SU-DHL-6 (cell line): ENCODE measurements at regions not wholly inside any gene's neighbourhood (a gene's known extent, or its start where the extent isn't known, plus 50 kb on each side); places are given as distances from the start of the nearest gene placed in this dataset.

Experiments used
- H2AFZ ChIP-seq: fragments of 200-600 bp; sonication (generic); 2 replicates; pipeline ENCODE4 v1.6.1; 2014; ENCODE audit warnings: low read depth, mild to moderate bottlenecking, moderate library complexity, mixed read lengths, antibody characterized with exemption, low read length; ENCODE audit not compliant: severe bottlenecking
- H3F3A ChIP-seq: fragments of 200-600 bp; shearing (Covaris generic); 2 replicates; pipeline ENCODE4 v1.6.0; 2016; ENCODE audit warnings: antibody characterized with exemption, mild to moderate bottlenecking; ENCODE audit not compliant: insufficient read depth
- H3K27ac ChIP-seq: fragments of 200-600 bp; sonication (generic); 2 replicates; pipeline ENCODE4 v1.5.1; 2016; ENCODE audit warnings: low read depth, mild to moderate bottlenecking, low read length, moderate library complexity, mixed read lengths
- H3K27me3 ChIP-seq: fragments of 200-600 bp; sonication (generic), shearing (Covaris generic); 2 replicates; pipeline ENCODE4 v1.6.0; 2014; ENCODE audit warnings: mild to moderate bottlenecking, low read length
- H3K36me3 ChIP-seq: fragments of 200-600 bp; sonication (generic); 2 replicates; pipeline ENCODE4 v1.6.1; 2014; ENCODE audit warnings: mild to moderate bottlenecking, low read length, mixed read lengths
- H3K4me2 ChIP-seq: fragments of 300-600, 200-600 bp; shearing (Covaris generic), sonication (generic); 2 replicates; pipeline ENCODE4 v1.6.0; 2014; ENCODE audit warnings: low read length, low read depth, mild to moderate bottlenecking; ENCODE audit not compliant: poor library complexity, severe bottlenecking
- H3K4me3 ChIP-seq: fragments of 200-600 bp; sonication (generic); 2 replicates; pipeline ENCODE4 v1.5.1; 2014; ENCODE audit warnings: antibody characterized with exemption, low read length, mild to moderate bottlenecking, mixed read lengths; ENCODE audit not compliant: insufficient read depth, poor library complexity, severe bottlenecking
- H3K79me2 ChIP-seq: fragments of 200-600 bp; sonication (generic); 2 replicates; pipeline ENCODE4 v1.6.1; 2014; ENCODE audit warnings: mild to moderate bottlenecking, low read length, moderate library complexity; ENCODE audit not compliant: insufficient read depth
- H3K9ac ChIP-seq: fragments of 200-600 bp; sonication (generic); 2 replicates; pipeline ENCODE4 v1.7.0; 2014; ENCODE audit warnings: mild to moderate bottlenecking, low read length
- H3K9me2 ChIP-seq: fragments of 200-600 bp; sonication (generic); replicated peaks from 2 replicates; pipeline ENCODE4 v1.6.1; 2014; ENCODE audit warnings: low read length; ENCODE audit not compliant: insufficient read depth
- H3K9me3 ChIP-seq: fragments of 200-600 bp; sonication (generic); 2 replicates; pipeline ENCODE4 v1.6.1; 2014; ENCODE audit warnings: low read length, mixed read lengths; ENCODE audit not compliant: insufficient read depth
- H4K20me1 ChIP-seq: fragments of 200-600 bp; sonication (generic); 2 replicates; pipeline ENCODE4 v1.6.1; 2014; ENCODE audit warnings: low read depth, mild to moderate bottlenecking, antibody characterized with exemption, low read length, moderate library complexity, mixed read lengths
- CTCF ChIP-seq: fragments of 200-600 bp; sonication (generic); IDR thresholded peaks from one replicate; pipeline ENCODE4 v1.5.1; 2017; ENCODE audit warnings: antibody characterized with exemption, mild to moderate bottlenecking, low read length, moderate library complexity; ENCODE audit not compliant: insufficient read depth, poor library complexity, severe bottlenecking
- EZH2phosphoT487 ChIP-seq: fragments of 200-600 bp; sonication (generic), shearing (Covaris generic); conservative IDR thresholded peaks from 2 replicates; pipeline ENCODE4 v1.6.1; 2018; ENCODE audit warnings: mild to moderate bottlenecking, antibody characterized with exemption, low read length, moderate library complexity, mixed read lengths

DNA sequence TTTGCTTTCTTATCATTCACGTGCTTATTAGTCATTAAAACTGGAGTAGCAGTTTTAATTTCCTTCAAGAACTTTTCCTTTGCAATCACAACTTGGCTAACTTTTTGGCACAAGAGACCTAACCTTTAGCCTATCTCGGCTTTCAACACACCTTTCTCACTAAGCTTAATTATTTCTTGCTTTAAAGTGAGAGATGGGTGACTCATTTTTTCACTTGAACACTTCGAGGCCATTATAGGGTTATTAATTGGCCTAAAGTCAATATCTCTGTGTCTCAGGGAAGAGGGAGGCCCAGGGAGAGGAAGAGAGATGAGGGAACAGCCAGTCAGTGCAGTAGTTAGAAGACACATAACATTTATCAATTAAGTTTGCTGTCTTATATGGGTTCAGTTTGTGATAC lies 289.8 kb downstream of the RBM43 start:
- no peak overlapping the region for H3K9ac ChIP-seq
- H3K4me2 ChIP-seq = no peak overlapping the region
- no peaks in the 10 kb centered on the region for H3K79me2 ChIP-seq
- no peak for TF ChIP-seq CTCF
- no peak for TF ChIP-seq EZH2phosphoT487
- H3K9me2 ChIP-seq = no peaks in the 10 kb centered on the region
- H2AFZ ChIP-seq = no peak overlapping the region
- H3F3A ChIP-seq = no peaks in the 10 kb centered on the region
- H3K27ac ChIP-seq = no peak overlapping the region
- no peaks in the 10 kb centered on the region for H4K20me1 ChIP-seq
- H3K9me3 ChIP-seq = no peaks in the 10 kb centered on the region
- H3K27me3 ChIP-seq = no peaks in the 10 kb centered on the region
- H3K4me3 ChIP-seq = no peak overlapping the region
- no peaks in the 10 kb centered on the region for H3K36me3 ChIP-seq

- TF ChIP-seq CTCF = no peak
- no peak for TF ChIP-seq EZH2phosphoT487
- H3K27ac ChIP-seq = no peak overlapping the region
- H3F3A ChIP-seq = no peaks in the 10 kb centered on the region
- no peak overlapping the region for H3K9ac ChIP-seq
- no peaks in the 10 kb centered on the region for H3K36me3 ChIP-seq
- no peaks in the 10 kb centered on the region for H4K20me1 ChIP-seq
- H2AFZ ChIP-seq = no peak overlapping the region
- H3K4me3 ChIP-seq = no peak overlapping the region
- no peaks in the 10 kb centered on the region for H3K79me2 ChIP-seq
- no peak overlapping the region for H3K4me2 ChIP-seq
- H3K9me2 ChIP-seq = no peaks in the 10 kb centered on the region
- no peaks in the 10 kb centered on the region for H3K27me3 ChIP-seq
- no peaks in the 10 kb centered on the region for H3K9me3 ChIP-seq
Measured at GRCh38 chr2:150963336-150963735, 298.3 kb downstream of the RBM43 start.

GRCh38 chr2:150955231-150955630 lies 306.4 kb downstream of the RBM43 start:
- H3K9me2 ChIP-seq = no peaks in the 10 kb centered on the region
- no peaks in the 10 kb centered on the region for H3K36me3 ChIP-seq
- H3K79me2 ChIP-seq = no peaks in the 10 kb centered on the region
- no peaks in the 10 kb centered on the region for H3K9me3 ChIP-seq
- no peak overlapping the region for H3K4me3 ChIP-seq
- no peaks in the 10 kb centered on the region for H3F3A ChIP-seq
- no peak overlapping the region for H2AFZ ChIP-seq
- no peak overlapping the region for H3K9ac ChIP-seq
- TF ChIP-seq EZH2phosphoT487 = no peak
- TF ChIP-seq CTCF = no peak
- H3K4me2 ChIP-seq = no peak overlapping the region
- no peaks in the 10 kb centered on the region for H4K20me1 ChIP-seq
- H3K27me3 ChIP-seq = no peaks in the 10 kb centered on the region
- H3K27ac ChIP-seq = no peak overlapping the region

GRCh38 chr2:150946831-150947230 lies 314.8 kb downstream of the RBM43 start:
- no peaks in the 10 kb centered on the region for H3K36me3 ChIP-seq
- no peak overlapping the region for H3K4me2 ChIP-seq
- no peaks in the 10 kb centered on the region for H3F3A ChIP-seq
- H4K20me1 ChIP-seq = no peaks in the 10 kb centered on the region
- H2AFZ ChIP-seq = no peak overlapping the region
- no peaks in the 10 kb centered on the region for H3K27me3 ChIP-seq
- H3K9me2 ChIP-seq = no peaks in the 10 kb centered on the region
- no peak for TF ChIP-seq EZH2phosphoT487
- no peak for TF ChIP-seq CTCF
- H3K4me3 ChIP-seq = no peak overlapping the region
- H3K9me3 ChIP-seq = no peaks in the 10 kb centered on the region
- H3K27ac ChIP-seq = no peak overlapping the region
- no peak overlapping the region for H3K9ac ChIP-seq
- no peaks in the 10 kb centered on the region for H3K79me2 ChIP-seq
